HG02759 (cell line): ENCODE measurements at regions not wholly inside any gene's neighbourhood (a gene's known extent, or its start where the extent isn't known, plus 50 kb on each side); places are given as distances from the start of the nearest gene placed in this dataset.
"Not testable (repeated sequence)": the region's sequence is repeated elsewhere in the genome, so short reads cannot be mapped to it uniquely, and the experiment has no call there.

ENCODE experiments used
- ATAC-seq: cut with Tn5 transposase; IDR thresholded peaks from one replicate; pipeline ENCODE4 v1.9.1; 2021; ENCODE audit warnings: mild to moderate bottlenecking, moderate library complexity; ENCODE audit not compliant: unreplicated experiment

DNA sequence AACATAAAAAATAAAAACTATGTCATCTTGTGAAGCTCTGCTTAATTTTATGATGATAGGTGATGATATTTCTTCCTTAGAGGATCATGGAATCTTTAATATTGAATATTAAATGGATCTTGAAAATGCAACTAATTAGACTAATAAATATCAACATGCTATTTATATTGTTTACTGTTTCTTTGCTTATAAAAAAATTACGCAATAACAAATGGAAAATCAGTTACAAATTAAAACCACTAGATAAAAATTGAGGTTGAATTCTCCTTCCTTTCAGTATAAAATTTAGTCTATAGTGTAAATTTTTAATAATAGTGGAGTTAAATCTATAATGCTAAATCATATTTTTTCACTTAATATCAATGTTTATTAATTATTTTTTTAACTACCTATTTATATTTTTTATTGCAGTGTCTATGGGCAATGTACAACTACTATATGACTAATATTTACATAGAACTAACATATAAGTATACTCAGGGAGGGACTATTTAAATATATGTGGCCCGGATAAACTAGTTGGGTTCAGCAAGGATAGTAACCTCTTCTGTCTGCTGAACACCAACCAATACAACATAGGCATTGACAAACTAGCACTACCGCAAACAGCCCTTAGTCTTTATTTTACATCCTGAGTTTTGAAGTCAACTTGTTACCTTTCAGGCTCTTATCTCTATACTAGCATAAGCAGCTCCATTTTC is 628.0 kb downstream of the EFNB2 start:
- no peak for ATAC-seq

DNA sequence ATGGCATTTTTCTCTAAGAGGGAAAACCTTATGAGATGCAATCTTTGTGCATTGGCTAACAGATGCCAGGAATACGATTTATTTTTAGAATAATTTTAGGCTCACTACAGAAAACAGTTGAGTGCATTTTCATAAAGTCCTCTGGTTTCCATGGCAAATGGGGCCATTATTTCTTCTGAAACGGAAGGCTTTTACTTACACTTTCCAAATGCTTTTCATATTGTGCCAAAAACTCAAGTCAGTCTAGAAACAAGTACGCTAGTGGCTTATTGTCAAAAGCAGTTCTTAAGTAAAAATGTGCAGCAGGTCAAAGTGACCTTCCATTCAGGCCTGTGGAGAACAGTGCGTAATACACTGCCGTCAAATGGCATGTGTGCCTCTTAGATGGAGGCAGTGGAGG is 628.7 kb downstream of the EFNB2 start:
- no peak for ATAC-seq

DNA sequence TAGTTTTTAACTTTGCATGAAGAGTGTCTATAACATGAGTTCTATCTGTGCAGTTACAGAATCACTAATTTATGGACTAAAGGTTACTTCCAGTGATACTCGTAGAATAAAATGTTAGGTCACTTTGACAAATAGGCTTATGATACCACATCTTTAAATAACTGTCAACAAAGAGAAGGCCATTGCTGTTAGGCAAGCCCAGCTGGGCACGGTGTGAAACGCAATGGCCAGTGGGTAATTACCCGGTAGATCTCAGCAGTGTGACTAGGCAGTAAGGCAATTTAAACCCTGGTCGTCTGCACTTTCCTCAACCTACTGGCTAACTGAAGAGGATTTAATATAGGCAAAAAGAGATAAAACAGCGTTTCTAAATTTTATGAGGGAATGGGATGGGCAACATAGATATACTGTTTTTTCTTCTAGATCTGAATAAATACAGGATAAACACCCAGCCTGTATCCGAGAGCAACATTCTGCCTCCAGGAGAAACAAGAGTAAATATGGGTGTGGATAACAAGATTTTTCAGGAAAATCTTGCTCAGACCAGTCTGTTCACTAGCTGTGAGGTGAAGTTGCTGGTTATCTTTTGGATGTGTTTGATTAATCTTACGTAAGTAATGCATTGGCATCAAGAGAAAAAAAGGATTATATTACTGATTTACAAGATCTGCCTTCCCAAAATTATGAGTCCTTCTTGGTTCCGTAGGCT is 631.3 kb downstream of the EFNB2 start:
- ATAC-seq, result no peak

DNA sequence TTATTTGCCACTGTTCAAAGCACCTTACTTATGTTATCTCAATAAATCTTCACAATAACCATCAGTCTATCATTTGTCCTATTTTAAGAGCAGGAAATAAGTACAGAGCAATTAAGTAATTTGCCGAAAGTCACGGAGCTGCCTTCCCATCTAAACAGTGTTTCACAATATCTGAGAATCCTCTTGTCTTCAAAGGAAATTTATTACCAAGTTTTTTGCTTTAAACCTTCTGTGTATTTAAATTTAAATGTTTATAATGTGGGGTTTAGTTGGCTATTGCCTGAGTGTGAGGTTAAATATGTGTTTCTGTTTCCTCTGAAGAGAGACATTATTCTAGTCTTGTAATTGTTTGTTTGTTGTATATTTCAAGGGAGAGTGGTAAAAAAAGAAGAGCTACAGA is 633.1 kb downstream of the EFNB2 start:
- ATAC-seq, result no peak

DNA sequence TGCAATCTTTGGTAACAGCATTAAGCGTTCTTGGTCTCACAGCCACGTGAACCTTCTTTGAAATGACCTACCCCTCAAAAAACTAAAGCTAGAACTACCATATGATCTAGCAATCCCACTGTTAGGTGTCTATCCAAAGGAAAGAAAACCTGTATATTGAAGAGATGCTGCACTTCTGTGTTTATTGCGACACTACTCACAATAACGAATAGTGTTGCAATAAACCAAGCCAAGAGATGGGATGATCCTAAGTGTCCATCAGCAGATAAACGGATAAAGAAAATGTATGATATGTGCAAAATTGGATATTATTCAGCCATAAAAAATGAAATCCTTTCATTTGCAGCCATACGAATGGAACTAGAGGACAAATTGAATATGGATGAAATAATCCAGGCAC is 637.9 kb downstream of the EFNB2 start:
- ATAC-seq, result no peak

DNA sequence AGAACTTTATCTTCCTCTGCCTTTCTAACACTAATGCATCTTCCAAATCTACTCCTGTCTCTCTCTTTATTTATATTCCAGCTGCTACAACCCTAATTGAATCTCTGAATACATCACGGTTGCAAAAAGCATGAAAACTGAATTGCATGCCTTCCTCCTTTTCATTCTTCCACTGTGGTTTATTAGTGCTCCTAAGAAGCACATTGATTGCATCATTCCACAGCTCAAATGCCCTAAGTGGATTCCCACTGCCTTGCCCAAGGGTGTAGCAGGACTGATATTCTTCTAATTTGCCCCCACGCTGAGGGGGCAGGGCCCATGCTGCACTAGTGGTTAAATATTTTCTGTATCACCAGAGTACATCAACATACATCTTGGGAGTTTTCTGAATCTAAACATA is 640.8 kb downstream of the EFNB2 start:
- ATAC-seq, result no peak

- no peak for ATAC-seq
These were observed 645.0 kb downstream of the EFNB2 start for GRCh38 chr13:105890509-105890908.

- ATAC-seq, result no peak
These were observed 657.3 kb downstream of the EFNB2 start for GRCh38 chr13:105878119-105878700.

DNA sequence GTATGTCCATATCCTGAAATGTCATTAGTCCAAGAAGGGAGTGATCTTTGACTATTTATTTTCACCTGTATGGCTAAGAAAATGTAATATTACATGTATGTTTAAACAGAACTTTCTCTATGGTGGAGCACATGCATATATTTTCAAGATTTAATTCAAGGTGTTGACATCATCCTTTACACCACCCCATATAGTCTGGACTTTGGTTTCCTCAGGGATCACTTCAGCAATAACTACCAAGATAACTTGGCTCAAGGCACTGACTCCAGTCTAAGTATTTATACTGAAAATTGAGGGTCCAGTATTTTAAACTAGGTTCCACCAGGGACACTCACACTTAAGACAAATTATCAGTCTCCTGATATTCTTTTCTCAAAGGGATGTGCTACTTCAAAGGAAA is 660.6 kb downstream of the EFNB2 start:
- no peak for ATAC-seq

- no peak for ATAC-seq
These were observed 663.7 kb downstream of the EFNB2 start for GRCh38 chr13:105871768-105872167.

DNA sequence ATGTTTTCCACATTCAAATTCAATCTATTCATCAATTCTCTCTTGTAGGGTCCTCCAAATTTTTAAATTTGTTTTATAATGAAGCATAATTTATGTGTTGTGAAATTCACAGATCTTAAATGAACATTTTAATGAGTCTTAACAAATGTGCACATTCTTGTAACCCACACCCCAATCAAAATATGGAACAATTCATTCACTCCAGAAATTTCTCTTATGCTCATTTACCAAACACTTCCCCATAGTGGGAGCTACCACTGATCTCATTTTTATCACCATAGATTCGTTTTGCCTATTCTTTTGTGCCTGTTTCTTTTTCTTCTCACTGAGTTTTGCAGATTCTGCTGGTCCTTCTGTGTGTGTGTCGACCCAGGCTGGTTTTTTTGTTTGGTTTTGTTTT is 664.1 kb downstream of the EFNB2 start:
- no peak for ATAC-seq

DNA sequence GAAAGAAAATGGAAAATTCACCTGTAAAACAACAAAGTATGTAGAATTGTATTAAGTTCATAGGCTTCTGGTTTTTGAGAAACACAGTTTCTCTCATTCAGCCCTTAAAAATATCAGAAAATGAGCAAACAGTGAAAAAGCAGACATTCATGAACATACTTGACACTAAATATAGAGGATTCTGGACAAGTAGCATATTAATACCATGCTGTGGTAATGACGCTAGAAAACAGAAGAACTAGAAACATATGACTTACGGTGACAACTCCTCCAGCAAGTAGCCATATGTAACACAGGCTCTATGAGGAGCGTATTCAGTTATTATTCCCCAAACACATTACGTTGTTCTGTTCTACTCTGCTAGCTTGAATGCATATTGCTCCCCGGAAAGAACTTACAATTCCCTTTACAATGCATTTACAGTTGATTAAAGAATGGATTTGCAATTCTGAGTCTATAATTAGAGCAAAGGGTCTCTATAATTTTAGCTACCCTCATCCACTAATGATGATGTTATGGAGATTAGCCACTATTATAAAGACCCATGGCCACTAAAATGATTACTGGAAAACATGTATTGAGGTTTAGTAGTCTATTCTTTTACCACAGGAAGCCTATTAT is 672.1 kb downstream of the EFNB2 start:
- ATAC-seq, result no peak

DNA sequence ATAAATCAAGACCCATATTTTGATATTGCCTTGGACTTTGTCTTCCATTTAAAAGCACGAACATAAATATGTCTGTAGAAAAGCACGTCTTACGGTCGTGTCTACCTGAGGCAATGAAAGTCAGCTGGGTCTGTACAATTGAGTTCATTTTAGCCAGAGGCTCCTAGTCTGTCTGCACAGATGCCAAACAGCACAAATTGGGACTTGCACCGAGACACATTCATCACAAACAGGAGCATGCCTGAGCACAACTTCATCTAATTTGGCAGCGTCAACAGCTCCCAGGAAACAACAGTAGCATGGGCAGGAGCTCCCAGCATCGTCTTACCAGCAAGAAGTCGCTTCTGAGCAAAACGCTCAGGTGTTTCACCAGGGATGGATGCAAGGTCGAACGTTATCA is 687.0 kb downstream of the EFNB2 start:
- ATAC-seq, result no peak

GRCh38 chr13:105847527-105848291 is 687.8 kb downstream of the EFNB2 start:
- no peak for ATAC-seq

GRCh38 chr13:105846923-105847322 is 688.5 kb downstream of the EFNB2 start:
- ATAC-seq, result no peak

DNA sequence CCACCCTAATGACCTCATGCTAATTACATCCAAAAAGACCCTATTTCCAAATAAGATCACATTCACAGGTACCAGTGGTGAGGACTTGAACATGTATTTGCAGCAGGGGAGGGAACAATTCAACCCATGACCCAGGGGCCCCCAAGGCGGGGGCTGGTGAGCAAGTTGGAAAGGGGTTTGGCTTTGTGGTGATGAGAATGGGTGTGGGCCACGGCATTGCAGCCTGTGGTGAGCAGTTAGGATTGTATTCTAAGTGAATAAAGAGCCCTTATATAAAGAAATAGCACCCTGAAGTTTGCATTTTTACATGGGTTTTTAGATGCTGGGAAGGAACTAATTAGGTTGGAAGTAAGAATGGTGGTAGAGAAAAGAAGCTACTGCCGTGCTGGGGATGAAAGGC is 694.2 kb downstream of the EFNB2 start:
- no peak for ATAC-seq

DNA sequence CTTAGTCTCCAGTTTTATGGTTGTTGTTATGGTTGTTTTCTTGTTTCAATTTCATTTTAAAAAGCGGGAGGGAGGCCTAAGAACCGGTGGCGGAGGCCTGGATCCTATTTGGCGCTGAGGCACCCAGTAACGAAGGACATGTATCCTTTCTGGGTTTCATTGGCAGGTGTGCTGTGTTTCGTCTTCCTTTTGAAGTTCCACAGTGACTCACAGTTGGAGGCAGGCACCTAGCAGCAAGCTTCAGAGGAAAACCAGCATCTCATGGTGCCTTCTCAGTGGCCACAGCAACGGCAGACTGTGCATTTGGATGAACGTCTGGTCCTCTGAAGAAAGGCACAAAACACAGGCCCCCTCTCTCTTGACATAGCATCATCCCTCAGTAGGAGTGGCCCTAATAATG is 697.2 kb downstream of the EFNB2 start:
- no peak for ATAC-seq

DNA sequence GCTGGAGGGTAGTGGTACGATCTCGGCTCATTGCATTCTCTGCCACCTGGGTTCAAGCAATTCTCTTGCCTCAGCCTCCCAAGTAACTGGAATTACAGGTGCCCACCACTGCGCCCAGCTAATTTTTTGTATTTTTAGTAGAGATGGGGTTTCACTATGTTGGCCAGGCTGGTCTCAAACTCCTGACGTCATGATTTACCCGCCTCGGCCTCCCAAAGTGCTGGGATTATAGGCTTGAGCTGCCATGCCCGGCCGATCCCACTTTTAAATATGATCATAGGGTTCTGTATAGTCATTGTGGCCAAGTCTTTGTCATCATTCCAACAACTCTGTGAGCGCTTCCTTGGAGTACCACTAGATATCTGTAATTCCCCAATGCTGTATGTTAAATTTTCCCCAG is 698.2 kb downstream of the EFNB2 start:
- not testable (repeated sequence) for ATAC-seq

GRCh38 chr13:105830821-105831220 is 704.6 kb downstream of the EFNB2 start:
- no peak for ATAC-seq

GRCh38 chr13:105827111-105827809 is 708.2 kb downstream of the EFNB2 start:
- no peak for ATAC-seq

DNA sequence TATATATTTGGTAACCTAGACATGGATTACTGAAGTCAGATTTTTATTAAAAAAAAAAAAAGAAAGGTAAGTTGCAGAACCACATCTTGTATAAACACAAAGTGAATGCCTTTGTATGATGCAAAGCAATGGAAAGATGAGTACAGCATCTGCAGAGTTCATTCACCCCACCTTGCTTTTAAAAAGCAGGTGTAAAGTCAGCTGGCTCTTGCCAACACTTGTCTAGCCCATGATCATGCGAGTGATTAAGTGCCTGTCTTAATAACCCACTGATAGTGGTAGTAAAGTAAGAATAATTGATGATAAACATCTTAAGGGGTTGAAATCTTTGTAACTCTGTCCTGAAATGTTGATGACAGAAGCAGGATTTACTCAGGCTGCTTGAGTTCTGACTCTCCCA is 710.4 kb downstream of the EFNB2 start:
- no peak for ATAC-seq
